SK-N-MC (cell line): ENCODE measurements at regions not wholly inside any gene's neighbourhood (a gene's known extent, or its start where the extent isn't known, plus 50 kb on each side); places are given as distances from the start of the nearest gene placed in this dataset.
"Not testable (repeated sequence)": the region's sequence is repeated elsewhere in the genome, so short reads cannot be mapped to it uniquely, and the experiment has no call there.

Source experiments
- EZH2 ChIP-seq: fragments of 200-600 bp; sonication (generic); IDR thresholded peaks from one replicate; pipeline ENCODE4 v1.6.1; 2017; ENCODE audit warnings: antibody characterized with exemption
- POLR2AphosphoS5 ChIP-seq: IDR thresholded peaks from 2 replicates; pipeline ENCODE4 v1.6.1; 2012; ENCODE audit warnings: mild to moderate bottlenecking, low read depth, low read length, borderline replicate concordance

GRCh38 chr2:95775193-95775531 is 183.4 kb downstream of the TRIM43 start:
- TF ChIP-seq POLR2AphosphoS5, EZH2: not testable (repeated sequence)
